ENCODE measurements at regions not wholly inside any gene's neighbourhood (a gene's known extent, or its start where the extent isn't known, plus 50 kb on each side); places are given as distances from the start of the nearest gene placed in this dataset.

GRCh38 chr16:73804456-73804855 is 492.2 kb upstream of the PSMD7 start:
- TF ChIP-seq, protein P1, sequence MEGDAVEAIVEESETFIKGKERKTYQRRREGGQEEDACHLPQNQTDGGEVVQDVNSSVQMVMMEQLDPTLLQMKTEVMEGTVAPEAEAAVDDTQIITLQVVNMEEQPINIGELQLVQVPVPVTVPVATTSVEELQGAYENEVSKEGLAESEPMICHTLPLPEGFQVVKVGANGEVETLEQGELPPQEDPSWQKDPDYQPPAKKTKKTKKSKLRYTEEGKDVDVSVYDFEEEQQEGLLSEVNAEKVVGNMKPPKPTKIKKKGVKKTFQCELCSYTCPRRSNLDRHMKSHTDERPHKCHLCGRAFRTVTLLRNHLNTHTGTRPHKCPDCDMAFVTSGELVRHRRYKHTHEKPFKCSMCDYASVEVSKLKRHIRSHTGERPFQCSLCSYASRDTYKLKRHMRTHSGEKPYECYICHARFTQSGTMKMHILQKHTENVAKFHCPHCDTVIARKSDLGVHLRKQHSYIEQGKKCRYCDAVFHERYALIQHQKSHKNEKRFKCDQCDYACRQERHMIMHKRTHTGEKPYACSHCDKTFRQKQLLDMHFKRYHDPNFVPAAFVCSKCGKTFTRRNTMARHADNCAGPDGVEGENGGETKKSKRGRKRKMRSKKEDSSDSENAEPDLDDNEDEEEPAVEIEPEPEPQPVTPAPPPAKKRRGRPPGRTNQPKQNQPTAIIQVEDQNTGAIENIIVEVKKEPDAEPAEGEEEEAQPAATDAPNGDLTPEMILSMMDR (IDR thresholded peaks at IDR 0.05; ENCODE audit: low read length), result no peak
- no peak for TF ChIP-seq EZH2 (IDR thresholded peaks at IDR 0.05; ENCODE audit: borderline replicate concordance, low read length)
